ENCODE measurements at regions not wholly inside any gene's neighbourhood (a gene's known extent, or its start where the extent isn't known, plus 50 kb on each side); places are given as distances from the start of the nearest gene placed in this dataset.
"Not testable (repeated sequence)": the region's sequence is repeated elsewhere in the genome, so short reads cannot be mapped to it uniquely, and the experiment has no call there.

DNA sequence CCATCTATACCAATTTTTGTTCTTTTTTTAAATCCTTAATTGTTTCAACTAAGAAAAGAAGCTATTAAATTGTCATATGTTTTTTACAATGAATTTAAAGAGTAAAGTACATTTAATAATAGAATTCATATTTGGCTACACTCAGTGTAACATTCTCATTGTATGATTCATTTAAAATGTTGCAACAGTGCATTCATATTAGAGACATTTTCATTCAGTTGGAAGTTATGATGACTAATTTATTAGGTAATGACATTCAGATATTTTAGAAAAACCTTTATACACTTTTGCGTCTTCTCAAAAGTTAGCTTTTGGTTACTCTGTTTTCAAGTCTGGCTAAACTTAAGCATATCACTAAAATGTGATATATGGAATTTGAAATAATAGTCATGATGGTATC, 887.5 kb upstream of the NRXN1 start:
- Mint-ChIP-seq H3K4me1 (ENCODE audit: low read depth in 2 of 2) (no peaks in the 10 kb centered on the region), H3K27me3 (no peaks in the 10 kb centered on the region)
- no peak for DNase-seq

DNA sequence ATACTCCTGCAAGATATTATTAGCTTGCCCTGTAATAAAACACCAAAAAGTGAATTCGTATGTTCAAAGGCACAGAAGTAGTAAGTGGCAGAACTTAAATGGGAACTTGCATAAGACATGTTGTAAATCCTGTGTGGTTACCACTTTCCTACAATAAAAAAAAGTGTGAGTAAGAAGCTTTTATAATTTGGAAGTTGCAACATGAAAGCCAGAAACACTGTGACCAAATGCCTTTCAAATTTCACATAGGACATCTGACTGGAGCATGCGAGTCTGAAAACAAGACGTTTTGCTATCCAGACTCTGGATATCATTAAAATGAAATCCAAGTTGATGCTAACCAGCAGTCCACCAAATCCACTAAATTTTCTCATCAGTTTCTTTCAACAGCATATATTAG, 886.2 kb upstream of the NRXN1 start:
- Mint-ChIP-seq H3K9me3 (peaks cover 14% of the 10 kb centered on the region in 2 donors), H3K27ac (no peak overlapping the region), H3K27me3 (no peaks in the 10 kb centered on the region), H3K36me3 (ENCODE audit: insufficient read depth) (no peaks in the 10 kb centered on the region), H3K4me1 (ENCODE audit: low read depth in 2 of 2) (no peaks in the 10 kb centered on the region), H3K4me3 (no peak overlapping the region)
- no peak for ATAC-seq (replicated peaks)
- no peak for DNase-seq

More for the DNA sequence above, 887.5 kb upstream of the NRXN1 start:
- no peak for ATAC-seq (replicated peaks)
- Mint-ChIP-seq H3K27ac (no peak overlapping the region), H3K4me3 (no peak overlapping the region), H3K9me3 (peaks cover 6 to 9% of the 10 kb centered on the region in 2 donors), H3K36me3 (ENCODE audit: insufficient read depth) (no peaks in the 10 kb centered on the region)

- Mint-ChIP-seq H3K27me3 (no peaks in the 10 kb centered on the region), H3K36me3 (ENCODE audit: insufficient read depth) (no peaks in the 10 kb centered on the region), H3K9me3 (peaks cover 7 to 8% of the 10 kb centered on the region in 2 donors), H3K4me3 (no peak overlapping the region), H3K27ac (no peak overlapping the region), H3K4me1 (ENCODE audit: low read depth in 2 of 2) (no peaks in the 10 kb centered on the region)
- DNase-seq: no peak
- no peak for ATAC-seq (replicated peaks)
These were observed 871.8 kb upstream of the NRXN1 start for GRCh38 chr2:51903728-51904127.

GRCh38 chr2:51899643-51900042, 867.7 kb upstream of the NRXN1 start:
- H3K36me3 Mint-ChIP-seq (ENCODE audit: insufficient read depth): no peaks in the 10 kb centered on the region
- no peaks in the 10 kb centered on the region for H3K4me1 Mint-ChIP-seq (ENCODE audit: low read depth in 2 of 2)
- H3K4me3 Mint-ChIP-seq: no peak overlapping the region
- DNase-seq (no peak), ATAC-seq (replicated peaks) (no peak)
- no peaks in the 10 kb centered on the region for H3K27me3 Mint-ChIP-seq
- peaks cover 5 to 6% of the 10 kb centered on the region in 2 donors for H3K9me3 Mint-ChIP-seq
- H3K27ac Mint-ChIP-seq: no peak overlapping the region

- H3K4me3 Mint-ChIP-seq; H3K27ac Mint-ChIP-seq; DNase-seq; H3K27me3 Mint-ChIP-seq; H3K4me1 Mint-ChIP-seq (ENCODE audit: low read depth in 2 of 2); H3K36me3 Mint-ChIP-seq (ENCODE audit: insufficient read depth); ATAC-seq (replicated peaks): not testable (repeated sequence)
- H3K9me3 Mint-ChIP-seq: peaks cover 9 to 20% of the 10 kb centered on the region in 2 donors
These were observed 862.7 kb upstream of the NRXN1 start for GRCh38 chr2:51894584-51894983.

DNA sequence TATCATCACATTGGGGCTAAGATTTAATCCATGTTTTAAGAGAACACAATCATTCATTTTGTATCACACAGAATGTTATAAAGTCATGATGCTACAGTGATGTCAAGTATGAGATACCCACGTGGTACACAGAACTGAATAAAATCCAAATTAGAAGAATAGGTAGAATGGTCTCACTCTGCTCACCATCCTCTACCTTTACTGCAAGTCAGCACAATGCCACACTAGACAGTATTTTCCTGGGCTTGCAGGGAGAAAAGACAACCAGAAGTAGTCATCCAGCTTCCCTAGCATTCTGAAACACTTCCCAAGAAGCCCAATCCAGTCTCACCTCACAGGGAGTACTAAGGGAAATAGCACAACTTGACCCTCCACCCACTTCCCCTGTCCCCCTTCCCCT, 856.2 kb upstream of the NRXN1 start:
- Mint-ChIP-seq H3K27me3 (no peaks in the 10 kb centered on the region), H3K27ac (no peak overlapping the region), H3K4me1 (ENCODE audit: low read depth in 2 of 2) (no peaks in the 10 kb centered on the region), H3K9me3 (peaks cover 6 to 29% of the 10 kb centered on the region in 2 donors), H3K36me3 (ENCODE audit: insufficient read depth) (no peaks in the 10 kb centered on the region), H3K4me3 (no peak overlapping the region)
- ATAC-seq (replicated peaks): no peak
- DNase-seq: no peak

DNA sequence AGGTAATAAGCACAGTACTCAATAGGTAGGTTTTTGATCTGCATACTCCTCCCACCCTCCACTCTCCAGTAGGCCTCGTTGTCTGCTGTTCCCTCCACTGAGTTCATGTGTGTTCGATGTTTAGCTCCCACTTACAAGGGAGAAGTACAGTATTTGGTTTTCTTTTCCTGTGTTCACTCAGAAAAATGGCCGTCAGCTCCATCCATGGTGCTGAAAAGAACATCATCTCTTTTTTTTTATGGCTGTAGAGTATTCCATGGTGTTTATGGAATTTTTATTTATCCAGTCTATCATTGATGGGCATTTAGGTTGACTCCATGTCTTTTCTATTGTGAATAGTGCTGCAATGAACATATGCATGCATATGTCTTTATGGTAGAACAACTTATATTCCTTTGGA, 849.7 kb upstream of the NRXN1 start:
- DNase-seq (no peak), ATAC-seq (replicated peaks) (no peak)
- H3K4me3 Mint-ChIP-seq: no peak overlapping the region
- H3K36me3 Mint-ChIP-seq (ENCODE audit: insufficient read depth): no peaks in the 10 kb centered on the region
- H3K4me1 Mint-ChIP-seq (ENCODE audit: low read depth in 2 of 2): no peaks in the 10 kb centered on the region
- no peak overlapping the region for H3K27ac Mint-ChIP-seq
- no peaks in the 10 kb centered on the region for H3K27me3 Mint-ChIP-seq
- peaks cover 5 to 10% of the 10 kb centered on the region in 2 donors for H3K9me3 Mint-ChIP-seq

- ATAC-seq (replicated peaks): no peak
These were observed 848.2 kb upstream of the NRXN1 start for GRCh38 chr2:51880153-51880552.

DNA sequence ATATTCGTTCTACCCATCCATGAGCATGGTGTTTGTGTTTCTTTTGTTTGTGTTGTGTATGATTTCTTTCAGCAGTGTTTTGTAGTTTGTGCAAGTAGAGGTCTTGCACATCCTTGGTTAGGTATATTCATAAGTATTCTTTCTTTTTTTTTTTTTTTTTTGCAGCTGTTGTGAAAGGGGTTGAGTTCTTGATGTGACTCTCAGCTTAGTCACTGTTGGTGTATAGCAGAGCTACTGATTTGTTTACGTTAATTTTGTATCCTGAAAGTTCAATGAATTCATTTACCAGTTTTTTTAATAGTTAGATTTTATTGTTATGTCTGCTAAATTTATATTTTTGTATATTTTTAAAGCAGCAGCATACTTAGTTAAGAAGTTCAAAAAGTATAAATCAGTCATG, 834.4 kb upstream of the NRXN1 start:
- DNase-seq (no peak), ATAC-seq (replicated peaks) (no peak)
- H3K27me3 Mint-ChIP-seq: no peaks in the 10 kb centered on the region
- peaks cover 0 to 2% of the 10 kb centered on the region in 2 donors for H3K9me3 Mint-ChIP-seq
- H3K36me3 Mint-ChIP-seq (ENCODE audit: insufficient read depth): no peaks in the 10 kb centered on the region
- no peaks in the 10 kb centered on the region for H3K4me1 Mint-ChIP-seq (ENCODE audit: low read depth in 2 of 2)
- no peak overlapping the region for H3K27ac Mint-ChIP-seq
- no peak overlapping the region for H3K4me3 Mint-ChIP-seq

More at GRCh38 chr2:51880153-51880552, 848.2 kb upstream of the NRXN1 start:
- Mint-ChIP-seq H3K4me3 (no peak overlapping the region), H3K27me3 (no peaks in the 10 kb centered on the region), H3K9me3 (peaks cover 0 to 2% of the 10 kb centered on the region in 2 donors), H3K36me3 (ENCODE audit: insufficient read depth) (no peaks in the 10 kb centered on the region), H3K4me1 (ENCODE audit: low read depth in 2 of 2) (no peaks in the 10 kb centered on the region), H3K27ac (no peak overlapping the region)
- no peak for DNase-seq

DNA sequence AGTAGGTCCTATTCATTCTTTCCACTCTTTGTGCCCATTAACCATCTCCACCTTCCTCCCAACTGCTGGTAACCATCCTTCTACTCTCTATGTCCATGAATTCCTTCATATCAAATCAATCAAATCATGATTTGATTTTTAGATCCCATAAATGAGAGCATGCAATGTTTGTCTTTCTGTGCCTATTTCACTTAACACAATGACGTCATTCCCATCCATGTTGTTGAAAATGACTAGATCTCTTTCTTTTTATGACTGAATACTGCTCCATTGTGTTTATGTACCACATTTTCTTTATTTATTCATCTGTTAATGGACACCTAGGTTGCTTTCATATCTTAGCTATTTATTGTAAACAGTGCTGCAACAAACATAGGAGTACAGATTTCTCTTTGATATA, 827.3 kb upstream of the NRXN1 start:
- no peaks in the 10 kb centered on the region for H3K36me3 Mint-ChIP-seq (ENCODE audit: insufficient read depth)
- H3K27ac Mint-ChIP-seq: no peak overlapping the region
- H3K27me3 Mint-ChIP-seq: no peaks in the 10 kb centered on the region
- no peaks in the 10 kb centered on the region for H3K4me1 Mint-ChIP-seq (ENCODE audit: low read depth in 2 of 2)
- peaks cover 0 to 4% of the 10 kb centered on the region in 2 donors for H3K9me3 Mint-ChIP-seq
- ATAC-seq (replicated peaks) (no peak), DNase-seq (no peak)
- no peak overlapping the region for H3K4me3 Mint-ChIP-seq

- H3K4me3 Mint-ChIP-seq: no peak overlapping the region
- no peaks in the 10 kb centered on the region for H3K36me3 Mint-ChIP-seq (ENCODE audit: insufficient read depth)
- DNase-seq (no peak), ATAC-seq (replicated peaks) (no peak)
- H3K27me3 Mint-ChIP-seq: no peaks in the 10 kb centered on the region
- no peak overlapping the region for H3K27ac Mint-ChIP-seq
- H3K4me1 Mint-ChIP-seq (ENCODE audit: low read depth in 2 of 2): no peaks in the 10 kb centered on the region
- peaks cover 0 to 4% of the 10 kb centered on the region in 2 donors for H3K9me3 Mint-ChIP-seq
These were observed 823.8 kb upstream of the NRXN1 start for GRCh38 chr2:51855683-51856082.

GRCh38 chr2:51846796-51847195, 814.9 kb upstream of the NRXN1 start:
- Mint-ChIP-seq H3K27ac (no peak overlapping the region), H3K4me1 (ENCODE audit: low read depth in 2 of 2) (no peaks in the 10 kb centered on the region), H3K36me3 (ENCODE audit: insufficient read depth) (no peaks in the 10 kb centered on the region), H3K4me3 (no peak overlapping the region), H3K27me3 (no peaks in the 10 kb centered on the region), H3K9me3 (peaks cover 1 to 7% of the 10 kb centered on the region in 2 donors)
- DNase-seq (no peak), ATAC-seq (replicated peaks) (no peak)

DNA sequence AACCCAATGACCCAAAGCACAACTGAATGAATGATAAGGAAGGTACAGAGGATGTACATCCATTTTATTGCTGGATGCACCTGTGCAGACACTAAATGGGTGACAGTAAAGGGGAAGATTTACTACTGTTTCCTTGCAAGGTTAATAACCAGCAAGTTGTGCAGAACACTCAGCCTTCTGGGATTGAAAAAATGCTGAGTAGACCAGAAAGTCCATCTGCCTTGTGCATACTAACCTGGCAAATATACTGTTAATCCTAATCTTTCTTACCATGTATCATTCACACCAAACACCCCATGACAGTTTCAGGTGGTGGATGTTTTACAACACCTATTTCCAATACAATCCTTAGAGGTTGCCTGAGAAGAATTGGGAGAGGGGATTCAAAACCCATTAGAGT, 814.1 kb upstream of the NRXN1 start:
- H3K27ac Mint-ChIP-seq: no peak overlapping the region
- no peaks in the 10 kb centered on the region for H3K4me1 Mint-ChIP-seq (ENCODE audit: low read depth in 2 of 2)
- ATAC-seq (replicated peaks) (no peak), DNase-seq (no peak)
- no peaks in the 10 kb centered on the region for H3K36me3 Mint-ChIP-seq (ENCODE audit: insufficient read depth)
- peaks cover 1 to 7% of the 10 kb centered on the region in 2 donors for H3K9me3 Mint-ChIP-seq
- no peak overlapping the region for H3K4me3 Mint-ChIP-seq
- no peaks in the 10 kb centered on the region for H3K27me3 Mint-ChIP-seq

GRCh38 chr2:51844596-51844995, 812.7 kb upstream of the NRXN1 start:
- no peak for ATAC-seq (replicated peaks)
- Mint-ChIP-seq H3K27ac (no peak overlapping the region), H3K27me3 (no peaks in the 10 kb centered on the region)

GRCh38 chr2:51829477-51829876, 797.5 kb upstream of the NRXN1 start:
- Mint-ChIP-seq H3K27me3 (no peaks in the 10 kb centered on the region), H3K4me1 (ENCODE audit: low read depth in 2 of 2) (no peaks in the 10 kb centered on the region), H3K4me3 (no peak overlapping the region), H3K36me3 (ENCODE audit: insufficient read depth) (no peaks in the 10 kb centered on the region), H3K9me3 (peaks cover 0 to 1% of the 10 kb centered on the region in 2 donors), H3K27ac (no peak overlapping the region)
- ATAC-seq (replicated peaks): no peak
- no peak for DNase-seq

More at GRCh38 chr2:51844596-51844995, 812.7 kb upstream of the NRXN1 start:
- H3K9me3 Mint-ChIP-seq: peaks cover 5 to 7% of the 10 kb centered on the region in 2 donors
- H3K4me3 Mint-ChIP-seq: no peak overlapping the region
- no peak for DNase-seq
- no peaks in the 10 kb centered on the region for H3K4me1 Mint-ChIP-seq (ENCODE audit: low read depth in 2 of 2)
- no peaks in the 10 kb centered on the region for H3K36me3 Mint-ChIP-seq (ENCODE audit: insufficient read depth)

Measured in effector memory CD8-positive, alpha-beta T cell (primary cell).